Upper lobe of left lung (tissue), 6 donors: ENCODE measurements at regions not wholly inside any gene's neighbourhood (a gene's known extent, or its start where the extent isn't known, plus 50 kb on each side); places are given as distances from the start of the nearest gene placed in this dataset.

Source experiments
- ATAC-seq, 2 donors: fragments of 200-7000 bp; cut with Tn5 transposase; one replicate each; pipeline ENCODE4 v1.9.1; 2022; ENCODE audit warnings: mild to moderate bottlenecking in 2 of 2, moderate library complexity in 2 of 2; ENCODE audit not compliant: low FRiP score in 2 of 2
- DNase-seq, 2 donors: peaks; one replicate each; pipeline ENCODE4 v3.0.0-alpha.2; 2019 to 2020
- H3K27ac ChIP-seq, 4 donors: fragments of 200-600 bp; sonication (generic); one replicate each; pipeline ENCODE4 v1.5.1; 2016 to 2019
- H3K27me3 ChIP-seq, 4 donors: fragments of 200-600 bp; sonication (generic); one replicate each; pipeline ENCODE4 v1.5.1; 2017 to 2019
- H3K36me3 ChIP-seq, 4 donors: fragments of 200-600 bp; sonication (generic); one replicate each; pipeline ENCODE4 v1.5.1; 2016 to 2019
- H3K4me1 ChIP-seq, 4 donors: fragments of 200-600 bp; sonication (generic); one replicate each; pipeline ENCODE4 v1.5.1; 2018 to 2019
- H3K4me3 ChIP-seq, 4 donors: fragments of 200-600 bp; sonication (generic); one replicate each; pipeline ENCODE4 v1.5.1; 2017 to 2019; ENCODE audit warnings: mild to moderate bottlenecking in 2 of 4, moderate library complexity in 1 of 4
- H3K9me3 ChIP-seq, 4 donors: fragments of 200-600 bp; sonication (generic); one replicate each; pipeline ENCODE4 v1.5.1; 2018 to 2019
- EP300 ChIP-seq, 4 donors: sonication (generic); formaldehyde crosslinking; IDR thresholded peaks; one replicate each; pipeline ENCODE4 v1.5.1; 2017; ENCODE audit warnings: antibody characterized with exemption in 4 of 4, control low read depth in 2 of 4
- POLR2A ChIP-seq, 4 donors: fragments of 450-650 bp; IDR thresholded peaks; one replicate each; pipeline ENCODE4 v1.5.1; 2016 to 2017; ENCODE audit warnings: antibody characterized with exemption in 4 of 4, mild to moderate bottlenecking in 2 of 4
- POLR2AphosphoS5 ChIP-seq, 2 donors: sonication (generic); formaldehyde crosslinking; IDR thresholded peaks; one replicate each; pipeline ENCODE4 v1.5.1; 2017; ENCODE audit warnings: antibody characterized with exemption in 2 of 2
- WGBS, 2 donors: methylation state at CpG; one replicate each; pipeline ENCODE4 v1.1.5; 2017 to 2018; 5-methylcytosine and 5-hydroxymethylcytosine counted together
- TF ChIP-seq, protein P1 (sequence below), 6 experiments: fragments of 450-650 bp in 4 of 6; fragments of 200-600 bp in 2 of 6; sonication (generic) in 2 of 6; IDR thresholded peaks; one replicate each; pipeline ENCODE4 v1.5.1; 2016 to 2019; ENCODE audit warnings: antibody characterized with exemption in 6 of 6
- donor health status: DM: no; HTN: no; CAD: no; lungs with moderate emphysema.
- donor health status: DM: no; HTN: yes; CAD: no; lungs with severe emphysema.

DNA sequence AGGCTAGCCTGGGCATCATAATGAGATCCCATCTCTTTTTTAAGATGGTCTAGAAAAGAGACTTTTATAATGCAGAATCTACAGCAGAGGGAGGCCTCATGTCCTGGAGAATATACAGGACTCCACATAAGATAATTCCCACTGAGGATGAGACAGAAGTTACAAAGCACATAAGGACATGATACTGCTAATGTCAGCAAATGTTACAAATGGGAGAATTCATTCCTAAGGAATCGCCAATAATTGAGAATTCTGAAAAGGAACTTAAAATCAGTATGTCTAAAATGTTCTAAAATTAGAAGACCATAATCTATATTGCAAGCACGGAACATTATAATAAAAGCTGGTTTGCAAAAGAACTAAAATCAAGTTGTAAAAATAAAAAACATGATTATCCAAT lies 131.6 kb upstream of the PKDCC start:
- H3K36me3 ChIP-seq: no peaks in the 10 kb centered on the region
- H3K9me3 ChIP-seq: no peaks in the 10 kb centered on the region
- DNase-seq (no peak), ATAC-seq (no peak)
- H3K4me3 ChIP-seq: no peak overlapping the region
- no peak overlapping the region for H3K27ac ChIP-seq
- WGBS, 2 donors: 92 to 95% methylated on average over 2 of the region's 2 CpGs
- H3K4me1 ChIP-seq: peaks cover 0 to 3% (median 0%) of the 10 kb centered on the region in 4 donors
- TF ChIP-seq, protein P1, sequence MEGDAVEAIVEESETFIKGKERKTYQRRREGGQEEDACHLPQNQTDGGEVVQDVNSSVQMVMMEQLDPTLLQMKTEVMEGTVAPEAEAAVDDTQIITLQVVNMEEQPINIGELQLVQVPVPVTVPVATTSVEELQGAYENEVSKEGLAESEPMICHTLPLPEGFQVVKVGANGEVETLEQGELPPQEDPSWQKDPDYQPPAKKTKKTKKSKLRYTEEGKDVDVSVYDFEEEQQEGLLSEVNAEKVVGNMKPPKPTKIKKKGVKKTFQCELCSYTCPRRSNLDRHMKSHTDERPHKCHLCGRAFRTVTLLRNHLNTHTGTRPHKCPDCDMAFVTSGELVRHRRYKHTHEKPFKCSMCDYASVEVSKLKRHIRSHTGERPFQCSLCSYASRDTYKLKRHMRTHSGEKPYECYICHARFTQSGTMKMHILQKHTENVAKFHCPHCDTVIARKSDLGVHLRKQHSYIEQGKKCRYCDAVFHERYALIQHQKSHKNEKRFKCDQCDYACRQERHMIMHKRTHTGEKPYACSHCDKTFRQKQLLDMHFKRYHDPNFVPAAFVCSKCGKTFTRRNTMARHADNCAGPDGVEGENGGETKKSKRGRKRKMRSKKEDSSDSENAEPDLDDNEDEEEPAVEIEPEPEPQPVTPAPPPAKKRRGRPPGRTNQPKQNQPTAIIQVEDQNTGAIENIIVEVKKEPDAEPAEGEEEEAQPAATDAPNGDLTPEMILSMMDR (IDR thresholded peaks at IDR 0.05): no peak
- TF ChIP-seq EP300 (IDR thresholded peaks at IDR 0.05) (no peak), POLR2AphosphoS5 (IDR thresholded peaks at IDR 0.05) (no peak), POLR2A (IDR thresholded peaks at IDR 0.05) (no peak)
- no peaks in the 10 kb centered on the region for H3K27me3 ChIP-seq

DNA sequence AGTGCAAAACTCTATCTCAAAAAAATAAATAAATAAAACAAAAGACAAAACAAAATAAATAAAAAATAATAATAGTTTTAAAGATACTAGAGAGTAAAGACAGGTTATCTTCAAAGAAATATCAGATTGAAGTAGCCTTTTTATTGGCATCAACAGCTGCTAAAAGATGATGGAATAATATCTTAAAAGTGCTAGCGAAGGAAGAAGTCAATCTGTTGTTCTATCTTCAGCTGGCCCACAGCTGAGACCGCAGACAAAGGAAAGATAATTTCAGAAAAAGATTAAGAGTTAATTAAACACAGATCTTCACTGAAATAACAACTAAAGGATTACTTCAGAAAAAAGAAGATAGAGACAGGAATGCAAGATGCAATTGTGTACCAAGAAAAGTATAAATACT lies 130.2 kb upstream of the PKDCC start:
- no peak for DNase-seq
- WGBS, 2 donors: 84 to 96% methylated on average over 2 of the region's 2 CpGs
- H3K27me3 ChIP-seq: no peaks in the 10 kb centered on the region

DNA sequence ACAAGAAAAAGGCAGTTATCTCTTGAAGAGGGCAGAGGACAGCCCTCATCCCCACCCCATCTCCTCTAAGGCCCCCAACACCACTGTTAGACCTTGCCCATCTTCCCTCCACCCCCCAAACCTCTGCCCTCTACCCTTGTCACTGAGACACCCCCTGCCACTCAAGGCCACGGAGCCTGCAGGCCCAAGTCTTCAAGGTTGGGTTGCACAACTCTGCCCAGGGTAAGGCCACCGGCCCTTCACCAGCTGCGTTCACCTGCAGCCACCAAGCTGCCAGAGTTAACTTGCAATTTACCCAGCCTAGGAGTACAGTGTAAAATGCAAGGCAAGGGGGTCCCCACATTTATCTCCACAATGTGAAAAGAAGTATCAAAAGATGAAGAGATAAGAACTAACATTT lies 128.7 kb upstream of the PKDCC start:
- H3K9me3 ChIP-seq: no peaks in the 10 kb centered on the region
- DNase-seq (no peak), ATAC-seq (no peak)
- 83 to 89% methylated on average over 3 of the region's 3 CpGs for WGBS, 2 donors
- no peak overlapping the region for H3K4me3 ChIP-seq
- TF ChIP-seq EP300 (IDR thresholded peaks at IDR 0.05) (no peak), POLR2A (IDR thresholded peaks at IDR 0.05) (no peak), POLR2AphosphoS5 (IDR thresholded peaks at IDR 0.05) (no peak)
- TF ChIP-seq, protein P1 (IDR thresholded peaks at IDR 0.05): no peak
- H3K27me3 ChIP-seq: no peaks in the 10 kb centered on the region
- H3K27ac ChIP-seq: no peak overlapping the region
- H3K36me3 ChIP-seq: no peaks in the 10 kb centered on the region
- H3K4me1 ChIP-seq: peaks cover 0 to 3% (median 0%) of the 10 kb centered on the region in 4 donors

More for the DNA sequence above, 130.2 kb upstream of the PKDCC start:
- no peak overlapping the region for H3K4me3 ChIP-seq
- H3K9me3 ChIP-seq: no peaks in the 10 kb centered on the region
- H3K27ac ChIP-seq: no peak overlapping the region
- no peaks in the 10 kb centered on the region for H3K36me3 ChIP-seq
- peaks cover 0 to 3% (median 0%) of the 10 kb centered on the region in 4 donors for H3K4me1 ChIP-seq
- no peak for ATAC-seq
- TF ChIP-seq POLR2AphosphoS5 (IDR thresholded peaks at IDR 0.05) (no peak), POLR2A (IDR thresholded peaks at IDR 0.05) (no peak), EP300 (IDR thresholded peaks at IDR 0.05) (no peak)
- TF ChIP-seq, protein P1 (IDR thresholded peaks at IDR 0.05): no peak

DNA sequence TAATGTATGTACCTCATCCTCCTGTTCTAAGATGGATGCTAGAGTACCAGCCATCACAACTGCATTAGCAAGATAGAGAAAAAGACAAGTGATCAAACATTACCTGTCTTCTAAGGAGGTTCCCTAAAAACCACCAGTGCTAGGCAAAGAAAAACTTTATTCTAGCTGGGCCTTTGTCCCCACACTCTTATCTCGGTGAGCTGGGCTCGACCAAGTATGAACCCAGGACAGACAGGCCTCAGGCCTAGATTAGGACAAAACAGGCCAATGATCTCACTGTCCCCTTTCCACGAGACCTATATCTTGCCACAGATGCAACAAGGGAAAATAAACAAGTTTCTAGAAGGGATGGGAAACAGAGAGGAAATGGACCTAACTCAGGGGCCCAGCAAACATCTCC lies 127.6 kb upstream of the PKDCC start:
- 89 to 92% methylated on average over 3 of the region's 3 CpGs for WGBS, 2 donors
- ATAC-seq: no peak
- no peaks in the 10 kb centered on the region for H3K4me1 ChIP-seq
- TF ChIP-seq POLR2AphosphoS5 (IDR thresholded peaks at IDR 0.05): no peak
- H3K9me3 ChIP-seq: no peaks in the 10 kb centered on the region
- no peak overlapping the region for H3K27ac ChIP-seq
- H3K27me3 ChIP-seq: no peaks in the 10 kb centered on the region
- H3K4me3 ChIP-seq: no peak overlapping the region
- no peaks in the 10 kb centered on the region for H3K36me3 ChIP-seq
- DNase-seq: no peak

DNA sequence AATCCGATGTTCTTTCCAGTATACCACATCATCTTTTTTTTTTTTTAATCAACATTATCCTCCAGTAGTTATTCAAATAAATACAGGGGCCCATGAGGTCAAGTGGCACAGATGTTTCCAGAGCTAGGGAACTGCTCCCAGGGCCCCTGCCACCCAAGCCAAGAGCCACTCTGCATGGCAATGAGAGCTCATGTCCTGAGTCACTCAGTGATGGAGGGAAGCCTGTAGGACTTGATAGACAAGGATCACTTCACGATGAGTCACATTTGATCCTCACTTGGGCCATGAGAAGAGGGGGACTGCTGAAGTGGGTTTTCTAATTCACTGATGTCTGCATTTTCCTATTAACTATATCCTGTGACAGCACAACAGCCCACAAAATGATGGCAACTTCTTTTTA lies 127.0 kb upstream of the PKDCC start:
- no peak for ATAC-seq
- 85 to 91% methylated on average over 2 of the region's 2 CpGs for WGBS, 2 donors

More for the DNA sequence above, 127.0 kb upstream of the PKDCC start:
- TF ChIP-seq POLR2AphosphoS5 (IDR thresholded peaks at IDR 0.05) (no peak), EP300 (IDR thresholded peaks at IDR 0.05) (no peak), POLR2A (IDR thresholded peaks at IDR 0.05) (no peak)
- TF ChIP-seq, protein P1 (IDR thresholded peaks at IDR 0.05): no peak
- no peaks in the 10 kb centered on the region for H3K4me1 ChIP-seq
- H3K9me3 ChIP-seq: no peaks in the 10 kb centered on the region
- no peaks in the 10 kb centered on the region for H3K27me3 ChIP-seq
- DNase-seq: no peak
- no peak overlapping the region for H3K27ac ChIP-seq
- no peak overlapping the region for H3K4me3 ChIP-seq
- H3K36me3 ChIP-seq: no peaks in the 10 kb centered on the region
